GM13976 (cell line): ENCODE measurements at regions not wholly inside any gene's neighbourhood (a gene's known extent, or its start where the extent isn't known, plus 50 kb on each side); places are given as distances from the start of the nearest gene placed in this dataset.

Experiments used
- DNase-seq: peaks from one replicate; pipeline ENCODE4 v3.0.0; 2012; ENCODE audit warnings: low spot score
- CTCF ChIP-seq: IDR thresholded peaks from 2 replicates; pipeline ENCODE4 v1.5.1; 2012; ENCODE audit warnings: borderline replicate concordance, mild to moderate bottlenecking; ENCODE audit not compliant: insufficient read depth; ENCODE audit errors: extremely low read depth, missing control alignments, control extremely low read depth
- in situ Hi-C: fragments of 300-500 bp; cut with MboI; formaldehyde crosslinking; loops from one replicate; pipeline ENCODE4 v1.12.0; 2022; ENCODE audit warnings: low sequenced_read_pairs, mixed read lengths, inconsistent platforms; ENCODE audit not compliant: unreplicated experiment

- DNase-seq, result no peak
- in situ Hi-C loops, result no loop called here
- no peak for TF ChIP-seq CTCF
These were observed 380.5 kb upstream of the SMC2 start for GRCh38 chr9:103713631-103714030.

- DNase-seq, result no peak
- TF ChIP-seq CTCF, result no peak
- in situ Hi-C loops, result no loop called here
These were observed 379.1 kb upstream of the SMC2 start for GRCh38 chr9:103714992-103715391.

GRCh38 chr9:103721056-103721455 lies 373.1 kb upstream of the SMC2 start:
- in situ Hi-C loops, result no loop called here
- no peak for DNase-seq
- no peak for TF ChIP-seq CTCF

GRCh38 chr9:103730866-103731265 lies 363.2 kb upstream of the SMC2 start:
- in situ Hi-C loops, result no loop called here
- no peak for TF ChIP-seq CTCF
- no peak for DNase-seq

GRCh38 chr9:103731541-103731940 lies 362.6 kb upstream of the SMC2 start:
- in situ Hi-C loops, result no loop called here
- no peak for DNase-seq
- no peak for TF ChIP-seq CTCF

GRCh38 chr9:103734471-103734870 lies 359.6 kb upstream of the SMC2 start:
- DNase-seq, result no peak
- in situ Hi-C loops, result no loop called here
- TF ChIP-seq CTCF, result no peak

GRCh38 chr9:103755441-103755840 lies 338.7 kb upstream of the SMC2 start:
- TF ChIP-seq CTCF, result no peak
- DNase-seq, result no peak
- in situ Hi-C loops, result no loop called here
